HepG2 (cell line): ENCODE measurements at regions not wholly inside any gene's neighbourhood (a gene's known extent, or its start where the extent isn't known, plus 50 kb on each side); places are given as distances from the start of the nearest gene placed in this dataset.

Experiments used
- ATAC-seq: fragments of 200-7000 bp; cut with Tn5 transposase; 3 replicates; pipeline ENCODE4 v1.9.1; 2020; ENCODE audit warnings: mild to moderate bottlenecking, moderate library complexity
- BruUV-seq: library from RNA; stranded (reverse); fragments of 400-500 nt; replicated peaks from 2 replicates; lab custom pipeline; 2021; lab: Mats Ljungman, UMichigan
- CTCF ChIA-PET: fragments of 300-600 bp; formaldehyde crosslinking; extraction: SDS; loops from one replicate; lab custom pipeline; 2021; ENCODE audit warnings: low total read pairs, inconsistent platforms, low intra/inter-chr PET ratio; lab: Yijun Ruan, JAX
- POLR2A ChIA-PET: fragments of 350-600 bp; sonication (Branson Sonifier 250); formaldehyde crosslinking; loops from one replicate; lab custom pipeline; 2020; ENCODE audit warnings: antibody characterized with exemption, inconsistent platforms; lab: Yijun Ruan, JAX
- DNase-seq: peaks from one replicate; pipeline ENCODE4 v3.0.0-alpha.2; 2015; ENCODE audit warnings: low spot score
- FAIRE-seq: peaks from 3 replicates; lab custom pipeline; 2011; peaks lifted over from hg19 to GRCh38; lab: Jason Lieb, UNC
- H2AFZ ChIP-seq: one replicate; pipeline ENCODE4 v1.6.1; 2011; ENCODE audit warnings: low read length, inconsistent platforms
- H3K27ac ChIP-seq: fragments of 300-600 bp; 3 replicates; pipeline ENCODE4 v1.8.0; 2011; ENCODE audit warnings: mixed run types, mild to moderate bottlenecking, mixed read lengths, low read length, inconsistent platforms; ENCODE audit not compliant: insufficient read depth; ENCODE audit errors: extremely low read length
- H3K27me3 ChIP-seq, 2 experiments: fragments of 200-600 bp in 1 of 2; 2 replicates in 1 of 2; 3 replicates in 1 of 2; pipeline versions ENCODE4 v1.6.0 to v1.8.0; 2011; ENCODE audit warnings: low read length in 2 of 2, mild to moderate bottlenecking in 2 of 2, moderate library complexity in 2 of 2, inconsistent platforms in 1 of 2; ENCODE audit not compliant: insufficient read depth in 2 of 2, control insufficient read depth in 1 of 2
- H3K36me3 ChIP-seq, 2 experiments: fragments of 200-600 bp in 1 of 2; replicated peaks in 1 of 2; 2 replicates in 1 of 2; 3 replicates in 1 of 2; pipeline versions ENCODE4 v1.5.1 to v1.8.0; 2011; ENCODE audit warnings: low read length in 2 of 2, inconsistent platforms in 1 of 2; ENCODE audit not compliant: insufficient read depth in 2 of 2, control insufficient read depth in 1 of 2
- H3K4me1 ChIP-seq: 2 replicates; pipeline ENCODE4 v1.5.1; 2012; ENCODE audit warnings: low read length, inconsistent platforms; ENCODE audit not compliant: insufficient read depth
- H3K4me2 ChIP-seq: 2 replicates; pipeline ENCODE4 v1.6.0; 2011; ENCODE audit warnings: low read depth, low read length, inconsistent platforms
- H3K4me3 ChIP-seq, 3 experiments: fragments of 200-600 bp in 1 of 3; sonication (generic), shearing (Covaris generic) in 1 of 3; replicated peaks in 1 of 3; 2 replicates each; pipeline ENCODE4 v1.5.1; 2011 to 2016; ENCODE audit warnings: low read length in 3 of 3, inconsistent platforms in 2 of 3, low read depth in 2 of 3, mild to moderate bottlenecking in 2 of 3, control low read depth in 1 of 3, mixed read lengths in 1 of 3; ENCODE audit not compliant: insufficient read depth in 1 of 3
- H3K79me2 ChIP-seq: one replicate; pipeline ENCODE4 v1.6.1; 2011; ENCODE audit warnings: low read length, inconsistent platforms; ENCODE audit not compliant: insufficient read depth
- H3K9ac ChIP-seq: 2 replicates; pipeline ENCODE4 v1.6.0; 2011; ENCODE audit warnings: mild to moderate bottlenecking, low read depth, low read length, inconsistent platforms; ENCODE audit not compliant: insufficient read depth
- H3K9me3 ChIP-seq: 2 replicates; pipeline ENCODE4 v1.5.1; 2012; ENCODE audit warnings: mild to moderate bottlenecking, low read length
- H4K20me1 ChIP-seq: 2 replicates; pipeline ENCODE4 v1.6.0; 2011; ENCODE audit warnings: inconsistent platforms, mild to moderate bottlenecking, low read length, moderate library complexity; ENCODE audit not compliant: insufficient read depth
- AGO1 ChIP-seq: fragments of 200-400 bp; formaldehyde crosslinking; IDR thresholded peaks from 2 replicates; pipeline ENCODE4 v1.6.1; 2017; ENCODE audit warnings: mild to moderate bottlenecking, low read depth, low read length, moderate library complexity; ENCODE audit not compliant: poor library complexity, severe bottlenecking
- BORCS8-MEF2B ChIP-seq: sonication (generic); formaldehyde crosslinking; IDR thresholded peaks from 2 replicates; pipeline ENCODE4 v1.8.0; 2022; ENCODE audit warnings: mild to moderate bottlenecking, missing genetic modification reagents
- CCDC6 ChIP-seq: sonication (generic); formaldehyde crosslinking; IDR thresholded peaks from 2 replicates; pipeline ENCODE4 v1.8.1; 2022; ENCODE audit warnings: mild to moderate bottlenecking, missing genetic modification reagents, moderate library complexity
- CHD2 ChIP-seq: IDR thresholded peaks from 2 replicates; pipeline ENCODE4 v1.6.1; 2011; ENCODE audit warnings: low read depth, low read length, improper control_type of control experiment
- ELF4 ChIP-seq: sonication (generic); formaldehyde crosslinking; IDR thresholded peaks from 2 replicates; pipeline ENCODE4 v1.5.0; 2020; ENCODE audit warnings: missing genetic modification reagents, mild to moderate bottlenecking, moderate library complexity, borderline replicate concordance
- NPAS2 ChIP-seq: sonication (generic); formaldehyde crosslinking; IDR thresholded peaks from 2 replicates; pipeline ENCODE4 v1.8.0; 2022; ENCODE audit warnings: mild to moderate bottlenecking, missing genetic modification reagents, borderline replicate concordance
- REXO4 ChIP-seq: sonication (generic); formaldehyde crosslinking; IDR thresholded peaks from 2 replicates; pipeline ENCODE4 v1.8.0; 2022; ENCODE audit warnings: missing genetic modification reagents, mild to moderate bottlenecking, borderline replicate concordance
- TBX2 ChIP-seq: sonication (generic); formaldehyde crosslinking; IDR thresholded peaks from 2 replicates; pipeline ENCODE4 v1.5.0; 2020; ENCODE audit warnings: missing genetic modification reagents, mild to moderate bottlenecking, borderline replicate concordance
- ZKSCAN8 ChIP-seq: IDR thresholded peaks from 2 replicates; pipeline ENCODE4 v1.6.1; 2016; ENCODE audit warnings: borderline replicate concordance, missing genetic modification reagents, missing compliant biosample characterization
- ZMYM2 ChIP-seq: sonication (generic); formaldehyde crosslinking; IDR thresholded peaks from 2 replicates; pipeline ENCODE4 v1.8.0; 2022; ENCODE audit warnings: mild to moderate bottlenecking, missing genetic modification reagents
- ZNF143 ChIP-seq: sonication (generic); formaldehyde crosslinking; IDR thresholded peaks from 2 replicates; pipeline ENCODE4 v1.4.0; 2020; ENCODE audit warnings: missing genetic modification reagents
- ZNF740 ChIP-seq: sonication (generic); formaldehyde crosslinking; IDR thresholded peaks from 2 replicates; pipeline ENCODE4 v1.4.0; 2020; ENCODE audit warnings: missing genetic modification reagents
- ZNF816 ChIP-seq: sonication (generic); formaldehyde crosslinking; IDR thresholded peaks from 2 replicates; pipeline ENCODE4 v1.8.0; 2022; ENCODE audit warnings: missing genetic modification reagents, mild to moderate bottlenecking, borderline replicate concordance
- ZNF883 ChIP-seq: sonication (generic); formaldehyde crosslinking; IDR thresholded peaks from 2 replicates; pipeline ENCODE4 v1.5.1; 2020; ENCODE audit warnings: mild to moderate bottlenecking, missing genetic modification reagents; ENCODE audit errors: not compliant biosample characterization
- ZNF891 ChIP-seq: sonication (generic); formaldehyde crosslinking; IDR thresholded peaks from 2 replicates; pipeline ENCODE4 v1.5.0; 2020; ENCODE audit warnings: mild to moderate bottlenecking, missing genetic modification reagents
- WGBS: methylation state at CpG from one replicate; pipeline ENCODE4 v1.1.6; 2017; ENCODE audit warnings: low lambda C conversion rate; 5-methylcytosine and 5-hydroxymethylcytosine counted together
- in situ Hi-C: cut with HindIII; loops from 2 replicates; pipeline ENCODE4 v1.10.0; 2017; ENCODE audit warnings: low pct_unique_long_range_greater_than_20kb; ENCODE audit not compliant: extremely low pct_ligation_motif_present
- intact Hi-C: fragments of 100-400 bp; cut with micrococcal nuclease; formaldehyde crosslinking; loops from one replicate; pipeline ENCODE4 v1.10.0; 2022; ENCODE audit not compliant: unreplicated experiment
- TF ChIP-seq, protein P1 (sequence below): IDR thresholded peaks from 2 replicates; pipeline ENCODE4 v1.6.1; 2016; ENCODE audit warnings: low read depth
- TF ChIP-seq, protein P2 (sequence below): sonication (generic); formaldehyde crosslinking; conservative IDR thresholded peaks from 2 replicates; pipeline ENCODE4 v1.4.0; 2020; ENCODE audit warnings: missing genetic modification reagents

- H3K9me3 ChIP-seq = no peaks in the 10 kb centered on the region
- FAIRE-seq (no peak), ATAC-seq (no peak), DNase-seq (no peak)
- no peak overlapping the region for H3K27ac ChIP-seq
- H3K36me3 ChIP-seq = no peaks in the 10 kb centered on the region
- BruUV-seq = no TSS peak
- H3K4me1 ChIP-seq = no peaks in the 10 kb centered on the region
- no peak overlapping the region for H2AFZ ChIP-seq
- peaks cover 0 to 7% of the 10 kb centered on the region in 2 experiments; a peak in 2 of 5 replicates for H3K27me3 ChIP-seq
- no peaks in the 10 kb centered on the region for H4K20me1 ChIP-seq
- intact Hi-C loops (no loop called here), in situ Hi-C loops (no loop called here)
- H3K79me2 ChIP-seq = no peaks in the 10 kb centered on the region
- H3K4me2 ChIP-seq = no peak overlapping the region
- no peak overlapping the region for H3K4me3 ChIP-seq
- ChIA-PET CTCF (no interaction called here), POLR2A (no interaction called here)
- no peak for TF ChIP-seq ZNF143 (CRISPR knock-in tag)
- no peak for TF ChIP-seq TBX2 (CRISPR knock-in tag)
- no peak for TF ChIP-seq REXO4
- TF ChIP-seq AGO1 = no peak
- TF ChIP-seq ZNF816 (CRISPR knock-in tag) = no peak
- TF ChIP-seq ZNF883 (CRISPR knock-in tag) = no peak
- no peak for TF ChIP-seq ZNF740
- TF ChIP-seq ELF4 (CRISPR knock-in tag) = no peak
- no peak overlapping the region for H3K9ac ChIP-seq
- WGBS = 30% methylated on average over 2 of the region's 2 CpGs
Measured at GRCh38 chr10:33630761-33631160, 296.3 kb upstream of the NRP1 start.

GRCh38 chr10:33627611-33628010 lies 293.1 kb upstream of the NRP1 start:
- intact Hi-C loops (no loop called here), in situ Hi-C loops (no loop called here)
- BruUV-seq = no TSS peak
- Histone ChIP-seq H3K4me2 (no peak overlapping the region), H3K27me3 (peaks cover 0 to 7% of the 10 kb centered on the region in 2 experiments; a peak in 2 of 5 replicates), H3K79me2 (no peaks in the 10 kb centered on the region), H3K27ac (no peak overlapping the region), H3K9me3 (no peaks in the 10 kb centered on the region), H3K36me3 (no peaks in the 10 kb centered on the region), H3K4me3 (no peak overlapping the region), H2AFZ (no peak overlapping the region), H4K20me1 (no peaks in the 10 kb centered on the region), H3K4me1 (no peaks in the 10 kb centered on the region), H3K9ac (no peak overlapping the region)
- 22% methylated on average over 5 of the region's 5 CpGs for whole genome bisulfite sequencing
- DNase-seq (no peak), FAIRE-seq (no peak), ATAC-seq (no peak)
- CTCF ChIA-PET = no interaction called here
- POLR2A ChIA-PET = no interaction called here
- TF ChIP-seq BORCS8-MEF2B (no peak), ZMYM2 (CRISPR knock-in tag) (no peak), ZNF891 (CRISPR knock-in tag) (no peak), CCDC6 (CRISPR knock-in tag) (no peak), NPAS2 (CRISPR knock-in tag) (no peak), ZKSCAN8 (no peak), CHD2 (no peak)
- TF ChIP-seq, protein P1, sequence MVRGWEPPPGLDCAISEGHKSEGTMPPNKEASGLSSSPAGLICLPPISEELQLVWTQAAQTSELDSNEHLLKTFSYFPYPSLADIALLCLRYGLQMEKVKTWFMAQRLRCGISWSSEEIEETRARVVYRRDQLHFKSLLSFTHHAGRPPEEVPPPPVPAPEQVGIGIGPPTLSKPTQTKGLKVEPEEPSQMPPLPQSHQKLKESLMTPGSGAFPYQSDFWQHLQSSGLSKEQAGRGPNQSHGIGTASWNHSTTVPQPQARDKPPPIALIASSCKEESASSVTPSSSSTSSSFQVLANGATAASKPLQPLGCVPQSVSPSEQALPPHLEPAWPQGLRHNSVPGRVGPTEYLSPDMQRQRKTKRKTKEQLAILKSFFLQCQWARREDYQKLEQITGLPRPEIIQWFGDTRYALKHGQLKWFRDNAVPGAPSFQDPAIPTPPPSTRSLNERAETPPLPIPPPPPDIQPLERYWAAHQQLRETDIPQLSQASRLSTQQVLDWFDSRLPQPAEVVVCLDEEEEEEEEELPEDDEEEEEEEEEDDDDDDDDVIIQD (CRISPR knock-in tag) = no peak
- TF ChIP-seq, protein P2, sequence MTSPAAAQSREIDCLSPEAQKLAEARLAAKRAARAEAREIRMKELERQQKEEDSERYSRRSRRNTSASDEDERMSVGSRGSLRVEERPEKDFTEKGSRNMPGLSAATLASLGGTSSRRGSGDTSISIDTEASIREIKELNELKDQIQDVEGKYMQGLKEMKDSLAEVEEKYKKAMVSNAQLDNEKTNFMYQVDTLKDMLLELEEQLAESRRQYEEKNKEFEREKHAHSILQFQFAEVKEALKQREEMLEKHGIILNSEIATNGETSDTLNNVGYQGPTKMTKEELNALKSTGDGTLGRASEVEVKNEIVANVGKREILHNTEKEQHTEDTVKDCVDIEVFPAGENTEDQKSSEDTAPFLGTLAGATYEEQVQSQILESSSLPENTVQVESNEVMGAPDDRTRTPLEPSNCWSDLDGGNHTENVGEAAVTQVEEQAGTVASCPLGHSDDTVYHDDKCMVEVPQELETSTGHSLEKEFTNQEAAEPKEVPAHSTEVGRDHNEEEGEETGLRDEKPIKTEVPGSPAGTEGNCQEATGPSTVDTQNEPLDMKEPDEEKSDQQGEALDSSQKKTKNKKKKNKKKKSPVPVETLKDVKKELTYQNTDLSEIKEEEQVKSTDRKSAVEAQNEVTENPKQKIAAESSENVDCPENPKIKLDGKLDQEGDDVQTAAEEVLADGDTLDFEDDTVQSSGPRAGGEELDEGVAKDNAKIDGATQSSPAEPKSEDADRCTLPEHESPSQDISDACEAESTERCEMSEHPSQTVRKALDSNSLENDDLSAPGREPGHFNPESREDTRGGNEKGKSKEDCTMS (CRISPR knock-in tag) = no peak
